GM21723 (cell line): ENCODE measurements at regions not wholly inside any gene's neighbourhood (a gene's known extent, or its start where the extent isn't known, plus 50 kb on each side); places are given as distances from the start of the nearest gene placed in this dataset.

Experiments used
- ATAC-seq: cut with Tn5 transposase; IDR thresholded peaks from one replicate; pipeline ENCODE4 v1.9.1; 2021; ENCODE audit warnings: mild to moderate bottlenecking, moderate library complexity; ENCODE audit not compliant: unreplicated experiment

DNA sequence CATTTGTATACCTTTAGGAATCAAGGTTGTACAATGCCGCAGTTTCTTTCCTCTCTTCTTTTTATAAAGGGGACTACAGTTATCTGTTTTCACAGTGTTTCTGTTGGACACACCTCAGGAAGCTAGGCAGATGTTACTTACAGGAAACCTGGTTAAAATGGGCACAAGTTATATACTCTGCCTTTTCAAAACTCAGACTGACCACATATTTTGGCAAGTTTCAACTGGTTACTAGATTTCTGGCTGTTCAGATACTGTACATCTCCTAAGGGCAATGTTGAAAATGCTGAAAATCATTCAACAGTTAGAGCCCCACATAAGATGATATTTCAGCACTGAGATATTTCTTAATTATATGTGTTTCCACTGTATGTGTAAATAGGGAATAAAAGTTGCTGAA, 92.5 kb upstream of the SLC35B3 start:
- ATAC-seq, result no peak

DNA sequence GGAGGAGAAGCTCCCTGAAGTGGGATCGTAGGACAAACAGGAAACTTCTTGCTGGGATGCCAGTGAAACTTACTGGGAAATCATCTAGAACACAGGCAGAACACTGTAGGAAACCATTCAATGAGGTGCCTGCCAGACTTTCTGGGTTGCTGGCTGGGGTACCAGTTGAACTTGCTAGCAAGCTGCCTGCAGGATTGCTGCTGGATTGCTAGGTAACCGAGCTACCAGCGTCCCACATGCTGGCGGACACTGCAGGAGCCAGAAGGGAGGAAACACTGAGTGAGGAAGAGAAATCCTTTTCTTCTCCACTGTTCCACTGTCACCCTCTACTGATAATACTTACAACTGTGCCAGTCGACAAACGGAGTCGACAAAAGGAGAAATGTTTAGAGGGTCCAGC, 91.3 kb upstream of the SLC35B3 start:
- no peak for ATAC-seq

DNA sequence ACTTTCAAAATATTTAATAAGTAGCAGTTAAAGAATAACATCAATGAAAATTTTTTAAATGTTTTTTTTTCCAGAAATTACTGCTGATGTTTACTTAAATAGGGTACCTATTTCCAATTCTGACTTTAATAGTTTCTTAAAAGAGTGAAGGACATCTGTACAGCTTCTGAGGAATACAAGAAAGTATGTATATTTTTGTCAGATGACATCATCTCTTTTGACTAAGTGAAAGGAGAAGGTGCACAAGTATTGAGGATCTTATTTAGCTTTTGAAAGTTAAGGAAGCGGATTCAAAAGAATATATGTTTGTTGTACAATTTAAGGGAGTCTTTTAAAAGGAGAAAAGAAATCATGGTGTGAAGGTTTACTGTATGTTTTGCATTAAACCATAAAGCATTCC, 90.0 kb upstream of the SLC35B3 start:
- ATAC-seq, result no peak

DNA sequence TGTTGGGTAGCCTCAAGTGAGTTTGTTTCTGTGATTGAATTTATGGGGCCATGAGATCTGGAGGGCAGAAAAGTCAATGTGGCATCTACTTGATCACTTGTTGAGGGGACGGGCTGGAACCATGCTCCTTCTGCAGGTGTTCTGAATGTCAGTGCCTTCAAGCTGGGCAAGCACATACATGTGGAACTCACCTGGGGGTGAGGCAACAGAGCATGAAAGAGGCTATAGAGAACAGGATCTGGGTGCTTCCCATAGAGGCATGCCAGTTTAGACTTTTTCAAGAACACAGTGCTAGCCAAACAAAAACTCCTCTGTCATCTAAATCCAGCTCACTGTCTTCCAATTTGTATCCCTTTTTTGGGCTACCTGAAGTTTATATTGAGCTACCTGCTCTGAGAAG, 77.8 kb upstream of the SLC35B3 start:
- ATAC-seq, result no peak

DNA sequence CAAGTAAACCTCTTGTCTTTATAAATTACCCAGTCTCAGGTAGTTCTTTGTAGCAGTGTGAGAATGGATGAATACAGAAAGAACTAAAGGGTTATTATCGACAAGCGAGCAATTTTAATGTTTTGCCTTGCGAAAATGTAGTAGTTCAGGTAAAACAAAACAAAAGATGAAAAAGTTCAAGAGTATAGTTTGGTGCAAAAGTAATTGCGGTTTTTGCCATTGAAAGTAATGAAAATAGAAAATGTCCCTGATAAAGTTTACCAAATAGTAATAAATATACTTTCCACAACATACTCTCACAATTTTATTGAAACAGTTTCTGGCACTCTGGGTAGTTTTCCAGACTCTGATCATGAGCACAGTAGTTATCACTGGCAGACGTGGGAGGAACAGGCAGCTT, 71.9 kb upstream of the SLC35B3 start:
- ATAC-seq, result no peak

DNA sequence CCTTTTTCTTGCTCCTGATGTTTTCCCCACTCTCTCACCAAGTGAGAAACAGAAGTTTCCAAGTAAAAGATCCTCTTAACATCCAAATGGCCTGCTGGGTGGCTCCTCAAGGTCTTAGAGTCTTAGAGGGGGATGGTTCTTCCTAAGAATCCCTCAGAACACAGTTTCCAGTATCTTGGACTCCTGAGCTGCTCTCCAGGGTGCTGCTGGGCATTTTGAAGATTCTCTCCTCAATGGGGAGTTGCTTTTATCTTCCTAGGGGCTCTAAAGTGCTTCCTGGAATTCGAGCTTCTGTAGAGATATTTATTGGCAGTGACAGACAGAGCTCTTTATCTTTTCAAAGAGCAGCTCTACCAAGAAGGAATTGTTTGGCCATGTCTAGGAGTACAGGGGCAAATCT, 70.8 kb upstream of the SLC35B3 start:
- ATAC-seq, result no peak

DNA sequence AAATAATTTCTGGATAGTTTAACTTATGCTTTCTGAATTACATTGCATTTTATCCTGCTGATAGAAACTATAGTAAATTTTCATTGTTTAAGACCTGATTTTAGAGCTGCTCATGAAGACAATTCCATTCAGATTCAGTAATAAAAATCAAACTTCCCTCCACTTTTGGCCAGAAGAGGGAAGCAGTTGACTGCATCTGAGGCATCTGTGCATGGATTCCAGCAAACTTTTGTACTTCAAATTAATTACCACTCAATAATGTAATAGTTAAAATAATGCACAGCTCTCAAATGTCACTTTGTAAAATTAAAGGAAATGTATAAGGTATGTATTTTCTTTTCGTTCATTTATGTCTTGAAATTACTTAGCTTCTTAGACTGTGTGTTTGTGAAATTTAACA, 64.2 kb upstream of the SLC35B3 start:
- no peak for ATAC-seq

DNA sequence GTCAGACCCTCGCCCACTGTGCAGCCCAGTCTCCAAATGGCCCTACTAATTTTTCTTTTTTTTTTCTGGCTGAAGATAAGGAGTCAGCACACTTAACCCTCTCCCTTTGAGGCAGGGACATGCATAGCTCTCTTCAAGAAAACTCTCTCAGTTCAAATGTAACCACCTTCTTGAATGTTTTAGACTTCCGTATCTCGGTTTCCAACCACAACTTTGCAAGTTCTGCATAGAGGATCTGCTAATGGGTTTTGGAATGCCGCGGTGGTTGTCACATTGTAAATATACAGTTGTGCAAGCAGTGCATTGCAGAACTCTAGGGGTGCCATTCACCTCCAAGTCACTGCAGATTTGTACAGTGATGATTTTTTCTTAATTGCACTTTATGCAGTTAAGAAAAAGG, 59.4 kb upstream of the SLC35B3 start:
- ATAC-seq, result no peak

DNA sequence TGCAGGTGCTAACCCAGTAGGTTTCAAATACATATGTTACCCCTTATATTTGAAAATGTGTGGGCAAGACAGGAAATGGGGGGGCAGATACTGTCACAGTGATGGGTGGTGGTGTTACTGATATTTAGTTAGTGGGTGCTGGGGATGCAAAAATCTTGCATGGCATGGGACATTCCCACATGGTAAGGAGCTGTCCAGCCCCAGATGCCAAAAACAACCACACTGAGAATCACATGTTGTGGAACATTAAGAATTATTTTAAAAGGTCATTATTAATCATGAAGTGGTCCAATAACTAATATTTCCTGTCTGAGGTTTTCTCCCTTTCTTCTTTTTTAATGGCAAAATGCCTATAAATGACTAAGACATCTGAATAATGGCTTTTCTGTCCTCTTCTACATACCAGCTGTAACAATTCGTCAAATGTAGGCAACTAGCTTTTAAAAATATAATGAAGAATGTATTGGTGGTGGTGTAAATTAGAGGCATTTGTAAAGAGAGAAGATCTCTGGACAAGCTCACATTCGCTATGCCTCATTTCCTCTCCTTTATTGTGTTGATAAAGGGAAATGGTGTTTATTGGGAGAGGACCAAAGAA, 57.3 kb upstream of the SLC35B3 start:
- ATAC-seq, result no peak
